NCI-H2081 treated with DMSO at 0.1 percent for 48 hours (cell line): ENCODE measurements at regions not wholly inside any gene's neighbourhood (a gene's known extent, or its start where the extent isn't known, plus 50 kb on each side); places are given as distances from the start of the nearest gene placed in this dataset.

ENCODE experiments used
- DNase-seq: peaks from one replicate; lab custom pipeline; 2025; lab: John Stamatoyannopoulos, UW

GRCh38 chr9:115209601-115210306 is 91.8 kb upstream of the TNC start:
- no peak for DNase-seq

DNA sequence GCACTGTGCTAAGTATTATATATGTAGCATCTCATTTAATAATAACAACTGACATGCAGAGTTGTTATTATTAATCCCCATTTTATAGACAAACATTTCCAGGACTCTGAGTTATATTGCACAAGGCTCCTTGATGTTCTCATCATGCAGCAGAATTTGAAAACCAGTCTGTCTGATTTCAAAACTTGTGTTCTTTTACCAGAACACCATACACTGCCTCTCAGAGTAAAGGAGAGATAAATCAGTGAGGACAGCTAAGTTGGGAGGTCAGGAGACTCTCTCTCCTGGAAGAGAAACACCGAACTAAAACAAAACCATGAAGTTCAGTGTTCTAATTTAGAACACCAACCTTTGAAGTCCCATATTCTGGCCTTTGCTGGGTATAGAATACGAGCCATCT is 92.7 kb upstream of the TNC start:
- no peak for DNase-seq

DNA sequence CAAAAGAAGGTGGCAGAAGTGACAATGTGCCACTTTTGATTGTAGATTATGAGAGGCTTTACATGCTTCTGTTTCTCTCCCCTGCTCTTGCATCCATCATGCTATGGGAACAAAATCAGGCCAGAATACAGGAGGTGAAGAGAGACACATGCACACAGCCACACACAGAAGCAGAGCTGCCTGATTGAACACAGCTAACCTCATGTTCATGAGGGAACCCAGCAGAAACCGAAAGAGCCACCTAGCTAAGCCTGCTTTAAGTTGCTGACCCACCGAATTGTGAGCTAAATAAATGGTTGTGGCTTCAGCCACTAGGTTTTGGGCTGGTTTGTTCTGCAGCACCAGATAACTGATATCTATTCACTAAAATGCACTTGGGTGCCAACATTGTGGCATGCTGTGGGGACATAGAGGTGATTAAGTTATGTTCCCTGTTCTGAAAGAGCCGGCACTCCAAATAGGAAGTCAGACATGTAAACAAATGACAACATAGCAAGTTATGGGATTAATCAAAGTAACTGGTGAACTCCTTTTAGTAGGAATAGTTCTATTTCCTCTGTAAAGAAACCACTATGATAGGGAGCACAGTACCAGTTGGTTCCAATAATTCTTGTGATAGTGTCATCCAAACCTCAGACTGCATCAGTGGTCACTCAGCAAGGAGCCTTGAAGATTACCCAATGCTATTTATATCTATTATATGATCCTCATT is 93.6 kb upstream of the TNC start:
- no peak for DNase-seq

DNA sequence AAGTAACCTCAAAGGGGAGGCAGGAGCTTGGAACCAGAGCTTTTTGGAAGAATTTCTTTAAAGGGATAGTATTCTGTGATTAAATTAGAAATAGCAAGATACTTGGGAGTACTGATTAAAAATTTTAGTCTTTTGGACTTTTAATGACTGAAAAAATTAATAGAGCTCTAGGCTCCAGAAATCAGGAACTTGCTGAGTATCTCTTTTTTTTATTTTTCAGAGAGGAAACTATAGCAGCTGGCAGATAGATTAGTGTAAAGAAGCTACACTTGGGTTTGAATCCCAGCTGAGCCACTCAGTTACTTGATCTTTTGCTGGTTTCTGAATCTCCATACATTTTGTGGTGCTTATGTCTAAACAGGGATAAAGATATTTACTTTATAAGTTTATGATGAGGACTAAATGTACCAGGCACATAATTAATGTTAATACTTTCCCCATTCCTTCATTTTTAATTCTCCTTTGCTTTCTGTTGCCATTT is 94.2 kb upstream of the TNC start:
- DNase-seq = no peak

GRCh38 chr9:115212832-115213231 is 94.9 kb upstream of the TNC start:
- DNase-seq = no peak

GRCh38 chr9:115213818-115214334 is 95.9 kb upstream of the TNC start:
- DNase-seq = no peak

DNA sequence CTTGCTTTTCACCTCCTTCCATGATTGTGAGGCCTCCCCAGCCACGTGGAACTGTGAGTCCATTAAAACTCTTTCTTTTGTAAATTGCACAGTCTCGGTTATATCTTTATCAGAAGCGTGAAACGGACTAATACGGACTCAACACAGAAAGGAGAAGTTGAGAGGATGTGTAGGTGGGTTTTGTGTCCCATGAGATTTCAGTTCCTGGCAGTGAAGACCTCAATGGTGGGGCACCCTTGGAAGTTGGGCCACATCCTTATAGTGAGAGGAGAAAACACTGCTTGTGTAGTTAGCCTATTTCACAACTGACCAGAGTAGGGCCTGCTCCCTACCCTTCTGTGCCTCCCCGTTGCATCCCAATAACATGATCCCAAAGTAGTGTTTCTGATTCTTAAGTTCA is 98.9 kb upstream of the TNC start:
- no peak for DNase-seq

DNA sequence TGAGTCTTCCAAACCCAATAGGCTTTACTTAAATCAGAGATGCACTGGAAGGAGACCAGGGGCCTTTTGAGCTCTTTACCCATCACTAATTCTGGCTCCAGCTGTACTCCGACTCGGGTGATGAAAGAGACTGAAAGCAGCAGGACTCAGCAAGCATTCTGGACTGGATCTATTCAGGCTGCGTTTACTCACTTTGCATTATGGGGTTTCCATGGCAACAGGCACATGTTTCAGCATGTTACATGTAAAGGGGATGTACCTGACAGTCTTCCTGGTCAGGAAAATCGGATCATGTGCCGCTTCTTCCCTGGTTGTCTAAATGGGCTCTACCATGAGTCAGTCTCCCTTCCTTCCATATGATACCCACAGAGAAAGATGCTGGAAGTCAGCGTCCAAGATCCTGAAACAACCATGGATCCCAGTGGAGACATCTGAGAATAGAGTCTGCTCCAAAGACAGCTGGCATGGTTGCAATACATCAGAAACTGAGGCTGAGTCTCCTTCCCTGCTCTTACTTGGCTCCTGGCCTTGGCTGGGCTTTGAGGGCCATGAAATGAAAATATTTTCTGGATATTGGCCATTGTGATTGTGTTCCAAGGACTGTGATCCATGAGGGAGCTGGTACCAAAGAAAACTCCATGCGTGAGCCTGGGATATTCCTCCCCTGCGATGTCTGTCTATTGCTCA is 102.5 kb upstream of the TNC start:
- DNase-seq = no peak

GRCh38 chr9:115223471-115223870 is 105.5 kb upstream of the TNC start:
- no peak for DNase-seq

DNA sequence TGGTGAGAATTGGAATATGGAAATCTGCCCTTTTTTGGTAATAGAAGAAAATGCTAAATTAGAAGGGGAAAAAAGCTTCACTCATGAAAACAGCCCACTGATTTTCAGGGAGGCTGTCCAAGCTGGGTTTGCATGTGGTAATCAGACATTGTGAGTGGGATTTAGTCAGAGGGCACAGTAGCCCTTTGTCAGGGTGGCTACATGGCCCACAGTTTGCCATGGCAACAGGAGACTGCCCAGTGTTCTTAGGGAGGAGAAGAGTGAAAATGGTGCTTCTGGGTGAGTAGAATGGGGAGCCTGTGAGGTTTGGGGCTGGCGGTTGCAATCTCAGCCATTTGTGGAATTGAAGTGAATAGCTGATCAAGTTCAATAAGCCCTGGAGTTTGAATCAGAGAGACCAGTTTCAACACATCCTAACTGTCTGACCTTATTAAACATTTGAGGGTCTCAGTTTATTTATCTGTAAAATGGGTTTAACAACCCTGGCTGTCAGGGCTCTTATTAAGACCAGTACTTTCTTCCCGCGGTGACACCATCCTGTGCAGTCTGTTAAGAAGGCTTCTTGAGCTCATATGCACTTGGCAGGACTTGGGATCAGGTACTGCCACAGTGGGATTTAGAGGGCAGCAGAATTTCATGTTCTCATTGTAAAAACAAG is 107.6 kb upstream of the TNC start:
- no peak for DNase-seq

- DNase-seq = no peak
These were observed 108.2 kb upstream of the TNC start for GRCh38 chr9:115226152-115226551.

GRCh38 chr9:115229496-115229895 is 111.5 kb upstream of the TNC start:
- no peak for DNase-seq

GRCh38 chr9:115230924-115231515 is 113.1 kb upstream of the TNC start:
- no peak for DNase-seq

- DNase-seq = no peak
These were observed 114.3 kb upstream of the TNC start for GRCh38 chr9:115232181-115232774.

DNA sequence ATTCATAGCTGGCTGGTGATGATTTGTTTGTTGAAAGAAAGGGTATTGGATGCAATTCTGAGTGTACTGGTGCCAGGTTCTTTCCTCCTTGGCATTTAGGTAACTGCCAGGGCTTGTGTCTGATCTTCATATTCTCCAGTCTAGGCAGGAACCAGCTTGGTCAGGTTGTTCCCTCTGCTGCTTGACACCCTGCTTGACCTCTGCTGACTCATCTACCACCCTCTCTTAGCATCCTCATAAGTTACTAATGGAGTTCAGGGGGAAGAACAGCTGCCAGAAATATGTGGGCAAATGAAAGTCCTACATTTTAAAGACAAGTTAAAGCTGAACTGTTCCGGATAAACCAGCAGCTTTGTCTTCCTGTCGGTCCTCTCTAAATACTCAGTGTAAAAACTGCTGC is 116.1 kb upstream of the TNC start:
- no peak for DNase-seq

- no peak for DNase-seq
These were observed 117.3 kb upstream of the TNC start for GRCh38 chr9:115235221-115235620.

DNA sequence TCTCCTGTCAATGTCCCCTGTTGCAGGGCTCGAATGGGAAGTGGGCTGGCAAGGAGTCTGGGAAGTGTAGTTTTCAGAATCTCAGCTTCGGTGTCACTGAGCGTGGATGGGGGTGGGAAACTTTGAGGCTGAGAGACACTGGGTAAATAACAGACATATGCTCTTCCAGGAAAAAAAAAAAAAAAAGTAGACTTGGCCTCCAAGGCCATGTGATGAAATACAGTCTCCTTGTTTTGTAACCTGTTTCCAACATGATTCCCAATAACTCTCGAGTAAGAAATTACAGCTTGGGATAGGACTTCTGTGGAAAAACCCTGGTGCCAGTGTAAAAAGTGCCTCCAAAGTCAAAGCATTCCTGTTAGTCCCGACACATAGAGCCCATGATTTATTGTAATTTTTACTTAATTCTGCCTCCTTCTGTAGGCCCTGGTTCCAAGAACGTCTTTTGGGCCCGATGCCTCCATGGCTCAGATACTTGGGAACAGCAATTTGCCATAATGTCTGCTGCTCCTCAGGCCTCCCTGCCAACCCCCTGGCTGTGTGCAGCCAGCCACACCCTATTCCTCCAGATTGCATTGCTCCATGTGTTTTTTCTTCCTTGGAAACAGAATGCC is 119.5 kb upstream of the TNC start:
- DNase-seq = no peak

- DNase-seq = no peak
These were observed 122.7 kb upstream of the TNC start for GRCh38 chr9:115240676-115241075.

- DNase-seq = no peak
These were observed 123.7 kb upstream of the TNC start for GRCh38 chr9:115241641-115242040.

- no peak for DNase-seq
These were observed 131.5 kb upstream of the TNC start for GRCh38 chr9:115249488-115249887.

GRCh38 chr9:115250621-115251032 is 132.7 kb upstream of the TNC start:
- no peak for DNase-seq
